ENCODE measurements at regions not wholly inside any gene's neighbourhood (a gene's known extent, or its start where the extent isn't known, plus 50 kb on each side); places are given as distances from the start of the nearest gene placed in this dataset.

DNA sequence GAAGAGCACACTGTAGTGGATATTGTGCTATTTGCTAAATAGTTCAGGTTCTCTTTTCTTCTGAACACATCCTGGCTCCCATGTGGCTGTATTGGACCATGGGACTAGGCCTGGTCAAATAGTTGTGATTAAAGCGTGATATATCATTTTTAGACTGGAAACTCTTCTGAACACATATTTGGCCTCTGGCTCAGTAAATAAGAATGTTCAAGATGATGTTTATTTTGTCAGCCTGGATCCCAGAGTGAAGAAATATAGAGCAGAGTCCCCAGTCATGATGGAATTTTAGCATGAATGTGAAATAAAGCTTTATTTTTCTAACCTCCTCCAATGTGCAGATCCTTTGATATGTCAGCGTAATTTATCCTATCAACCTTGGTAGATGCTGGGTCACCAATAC lies 542.6 kb downstream of the ADGRL2 start:
- no peak overlapping the region for H3K14ac ChIP-seq (ENCODE audit: low read length)
- H3K79me1 ChIP-seq (ENCODE audit: low read length): no peaks in the 10 kb centered on the region
- H2BK120ac ChIP-seq (ENCODE audit: insufficient read depth, low read length, poor library complexity): no peak overlapping the region
- no peak overlapping the region for H2AK5ac ChIP-seq (ENCODE audit: low read length)
- no peak overlapping the region for H4K12ac ChIP-seq (ENCODE audit: low read depth, low read length)
- no peak overlapping the region for H3K4me2 ChIP-seq (ENCODE audit: low read length)
- no peak overlapping the region for H3K27ac ChIP-seq (ENCODE audit: low read depth, low read length)
- H3K4ac ChIP-seq (ENCODE audit: low read depth, low read length): no peak overlapping the region
- H2BK5ac ChIP-seq (ENCODE audit: low read depth, low read length, poor library complexity): no peak overlapping the region
- no peak overlapping the region for H3K18ac ChIP-seq (ENCODE audit: low read length)
- H4K8ac ChIP-seq (ENCODE audit: low read depth, low read length): no peak overlapping the region
- no peak overlapping the region for H2AFZ ChIP-seq (ENCODE audit: insufficient read depth, low read length, poor library complexity)
- H3K27me3 ChIP-seq (ENCODE audit: insufficient read depth, low read length): no peaks in the 10 kb centered on the region
- no peaks in the 10 kb centered on the region for H3K9me3 ChIP-seq (ENCODE audit: insufficient read depth, low read depth, low read length)
- no CpG with 5 or more reads among the region's 2 CpGs for WGBS (ENCODE audit: extremely low coverage, insufficient coverage, insufficient read length)
- no peak overlapping the region for H2BK12ac ChIP-seq (ENCODE audit: low read length)
- H3K36me3 ChIP-seq (ENCODE audit: control insufficient read depth in 1 of 2, insufficient read depth in 2 of 2, low read length in 2 of 2): no peaks in the 10 kb centered on the region
- H3K9ac ChIP-seq (ENCODE audit: low read length): no peak overlapping the region
- H3K79me2 ChIP-seq (ENCODE audit: control insufficient read depth, insufficient read depth, low read length, poor library complexity): no peaks in the 10 kb centered on the region
- H3K4me3 ChIP-seq (ENCODE audit: low read depth, low read length): no peak overlapping the region
- H4K91ac ChIP-seq (ENCODE audit: low read depth, low read length): no peak overlapping the region
- H3K23ac ChIP-seq (ENCODE audit: low read length): no peak overlapping the region
- no peaks in the 10 kb centered on the region for H3K4me1 ChIP-seq (ENCODE audit: control insufficient read depth in 1 of 2, insufficient read depth in 2 of 2, low read length in 2 of 2)
- DNase-seq: no peak

DNA sequence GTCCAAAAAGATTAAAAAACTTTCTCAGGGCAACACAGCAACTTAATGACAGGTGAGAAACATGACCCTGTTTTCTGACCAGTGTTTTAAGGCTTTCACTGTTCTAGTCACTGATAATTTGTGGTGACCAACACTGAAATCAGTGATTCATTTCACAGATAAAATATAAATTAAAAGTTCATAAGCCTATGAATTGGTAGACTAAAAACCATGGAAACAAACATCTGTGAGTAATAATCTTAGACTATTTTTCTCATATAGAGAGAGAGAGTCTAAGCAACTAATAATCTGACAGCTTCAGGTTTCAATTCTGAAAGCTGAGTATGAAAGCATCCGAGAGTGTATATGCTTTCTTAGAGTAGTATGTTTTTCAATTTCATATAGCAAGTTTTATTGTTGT lies 536.9 kb downstream of the ADGRL2 start:
- Histone ChIP-seq H3K79me2 (ENCODE audit: control insufficient read depth, insufficient read depth, low read length, poor library complexity) (no peaks in the 10 kb centered on the region), H2BK120ac (ENCODE audit: insufficient read depth, low read length, poor library complexity) (no peak overlapping the region)
- no CpG with 5 or more reads among the region's 1 CpG for WGBS (ENCODE audit: extremely low coverage, insufficient coverage, insufficient read length)

DNA sequence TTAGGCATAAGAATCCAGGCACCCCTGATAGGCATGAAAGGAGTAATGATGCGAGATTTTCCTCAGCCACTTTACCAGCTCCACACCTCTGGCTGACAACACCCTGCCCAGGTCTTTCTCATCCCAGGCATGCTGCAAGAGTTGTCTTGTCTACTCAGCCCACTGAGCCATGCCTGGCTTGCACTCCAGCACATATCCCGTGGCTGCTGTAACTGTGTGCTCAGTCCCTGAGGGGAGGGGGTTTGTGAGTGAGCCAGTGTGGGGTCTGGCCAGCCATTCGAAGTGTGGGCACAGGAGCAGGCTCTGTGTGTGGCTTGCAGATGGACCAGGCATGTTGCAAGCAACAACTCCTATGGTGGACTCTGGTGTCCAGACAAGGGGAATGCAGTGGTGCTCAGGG lies 529.6 kb downstream of the ADGRL2 start:
- DNase-seq: no peak
- no CpG with 5 or more reads among the region's 3 CpGs for WGBS (ENCODE audit: extremely low coverage, insufficient coverage, insufficient read length)
- H3K4me3 ChIP-seq (ENCODE audit: low read depth, low read length): peak overlapping the region; percentile 24

More for the DNA sequence above, 536.9 kb downstream of the ADGRL2 start:
- H2BK5ac ChIP-seq (ENCODE audit: low read depth, low read length, poor library complexity): no peak overlapping the region
- no peak overlapping the region for H3K4me3 ChIP-seq (ENCODE audit: low read depth, low read length)
- no peak overlapping the region for H3K27ac ChIP-seq (ENCODE audit: low read depth, low read length)
- no peak overlapping the region for H3K14ac ChIP-seq (ENCODE audit: low read length)
- H3K9ac ChIP-seq (ENCODE audit: low read length): no peak overlapping the region
- H3K18ac ChIP-seq (ENCODE audit: low read length): no peak overlapping the region
- H3K4me1 ChIP-seq (ENCODE audit: control insufficient read depth in 1 of 2, insufficient read depth in 2 of 2, low read length in 2 of 2): no peaks in the 10 kb centered on the region
- H3K9me3 ChIP-seq (ENCODE audit: insufficient read depth, low read depth, low read length): no peaks in the 10 kb centered on the region
- no peaks in the 10 kb centered on the region for H3K36me3 ChIP-seq (ENCODE audit: control insufficient read depth in 1 of 2, insufficient read depth in 2 of 2, low read length in 2 of 2)
- no peak overlapping the region for H2AFZ ChIP-seq (ENCODE audit: insufficient read depth, low read length, poor library complexity)
- H4K91ac ChIP-seq (ENCODE audit: low read depth, low read length): no peak overlapping the region
- no peak overlapping the region for H2BK12ac ChIP-seq (ENCODE audit: low read length)
- H2AK5ac ChIP-seq (ENCODE audit: low read length): no peak overlapping the region
- no peak overlapping the region for H4K12ac ChIP-seq (ENCODE audit: low read depth, low read length)
- no peak overlapping the region for H4K8ac ChIP-seq (ENCODE audit: low read depth, low read length)
- H3K79me1 ChIP-seq (ENCODE audit: low read length): no peaks in the 10 kb centered on the region
- no peak for DNase-seq
- H3K23ac ChIP-seq (ENCODE audit: low read length): no peak overlapping the region
- H3K4me2 ChIP-seq (ENCODE audit: low read length): no peak overlapping the region
- no peak overlapping the region for H3K4ac ChIP-seq (ENCODE audit: low read depth, low read length)
- H3K27me3 ChIP-seq (ENCODE audit: insufficient read depth, low read length): no peaks in the 10 kb centered on the region

DNA sequence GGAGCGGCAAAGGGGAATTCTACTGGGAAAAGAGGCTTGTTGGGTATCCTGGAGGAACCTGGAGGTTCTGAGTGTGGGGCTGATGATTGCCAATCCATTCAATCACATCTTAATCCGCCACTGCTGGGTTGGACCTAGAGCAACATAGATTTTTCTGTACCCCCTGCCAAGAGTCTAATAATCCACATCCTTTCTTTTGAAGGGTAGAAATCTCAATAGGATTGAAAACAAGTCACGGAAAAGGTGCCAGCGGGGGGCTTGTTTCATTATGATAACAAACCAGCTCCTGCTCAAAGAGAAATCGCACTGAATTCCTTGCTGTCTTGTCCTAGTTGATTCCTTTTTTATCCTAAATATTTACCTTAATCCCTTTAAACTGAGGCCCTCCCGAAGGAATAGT lies 528.5 kb downstream of the ADGRL2 start:
- Histone ChIP-seq H4K91ac (ENCODE audit: low read depth, low read length) (no peak overlapping the region), H3K14ac (ENCODE audit: low read length) (no peak overlapping the region), H2BK12ac (ENCODE audit: low read length) (peak overlapping the region; percentile 49), H3K4me2 (ENCODE audit: low read length) (no peak overlapping the region), H3K79me1 (ENCODE audit: low read length) (no peaks in the 10 kb centered on the region), H3K79me2 (ENCODE audit: control insufficient read depth, insufficient read depth, low read length, poor library complexity) (no peaks in the 10 kb centered on the region), H2AFZ (ENCODE audit: insufficient read depth, low read length, poor library complexity) (no peak overlapping the region), H2AK5ac (ENCODE audit: low read length) (no peak overlapping the region), H3K18ac (ENCODE audit: low read length) (no peak overlapping the region), H2BK5ac (ENCODE audit: low read depth, low read length, poor library complexity) (no peak overlapping the region), H3K9ac (ENCODE audit: low read length) (no peak overlapping the region), H3K27me3 (ENCODE audit: insufficient read depth, low read length) (no peaks in the 10 kb centered on the region), H3K4me3 (ENCODE audit: low read depth, low read length) (no peak overlapping the region), H3K4ac (ENCODE audit: low read depth, low read length) (no peak overlapping the region), H3K9me3 (ENCODE audit: insufficient read depth, low read depth, low read length) (no peaks in the 10 kb centered on the region), H3K23ac (ENCODE audit: low read length) (no peak overlapping the region), H4K8ac (ENCODE audit: low read depth, low read length) (no peak overlapping the region), H2BK120ac (ENCODE audit: insufficient read depth, low read length, poor library complexity) (peak overlapping the region; percentile 13), H4K12ac (ENCODE audit: low read depth, low read length) (no peak overlapping the region), H3K27ac (ENCODE audit: low read depth, low read length) (no peak overlapping the region), H3K4me1 (ENCODE audit: control insufficient read depth in 1 of 2, insufficient read depth in 2 of 2, low read length in 2 of 2) (peaks cover 4 to 9% of the 10 kb centered on the region in 2 experiments), H3K36me3 (ENCODE audit: control insufficient read depth in 1 of 2, insufficient read depth in 2 of 2, low read length in 2 of 2) (no peaks in the 10 kb centered on the region)
- no peak for DNase-seq
- WGBS (ENCODE audit: extremely low coverage, insufficient coverage, insufficient read length): no CpG with 5 or more reads among the region's 6 CpGs

More for the DNA sequence above, 529.6 kb downstream of the ADGRL2 start:
- H2BK12ac ChIP-seq (ENCODE audit: low read length): peak overlapping the region; percentile 56
- H3K4me2 ChIP-seq (ENCODE audit: low read length): no peak overlapping the region
- no peak overlapping the region for H3K9ac ChIP-seq (ENCODE audit: low read length)
- no peak overlapping the region for H3K23ac ChIP-seq (ENCODE audit: low read length)
- H2AK5ac ChIP-seq (ENCODE audit: low read length): peak overlapping the region; percentile 57
- no peaks in the 10 kb centered on the region for H3K27me3 ChIP-seq (ENCODE audit: insufficient read depth, low read length)
- no peaks in the 10 kb centered on the region for H3K9me3 ChIP-seq (ENCODE audit: insufficient read depth, low read depth, low read length)
- no peaks in the 10 kb centered on the region for H3K36me3 ChIP-seq (ENCODE audit: control insufficient read depth in 1 of 2, insufficient read depth in 2 of 2, low read length in 2 of 2)
- H3K14ac ChIP-seq (ENCODE audit: low read length): peak overlapping the region; percentile 39
- no peak overlapping the region for H4K8ac ChIP-seq (ENCODE audit: low read depth, low read length)
- no peak overlapping the region for H3K4ac ChIP-seq (ENCODE audit: low read depth, low read length)
- H3K27ac ChIP-seq (ENCODE audit: low read depth, low read length): no peak overlapping the region
- no peaks in the 10 kb centered on the region for H3K79me1 ChIP-seq (ENCODE audit: low read length)
- H2BK120ac ChIP-seq (ENCODE audit: insufficient read depth, low read length, poor library complexity): peak overlapping the region; percentile 7
- no peaks in the 10 kb centered on the region for H3K79me2 ChIP-seq (ENCODE audit: control insufficient read depth, insufficient read depth, low read length, poor library complexity)
- H4K91ac ChIP-seq (ENCODE audit: low read depth, low read length): no peak overlapping the region
- no peak overlapping the region for H4K12ac ChIP-seq (ENCODE audit: low read depth, low read length)
- H2BK5ac ChIP-seq (ENCODE audit: low read depth, low read length, poor library complexity): peak overlapping the region; percentile 19
- peak overlapping the region; percentile 10 for H2AFZ ChIP-seq (ENCODE audit: insufficient read depth, low read length, poor library complexity)
- H3K18ac ChIP-seq (ENCODE audit: low read length): peak overlapping the region; percentile 25
- peaks cover 4 to 9% of the 10 kb centered on the region in 2 experiments for H3K4me1 ChIP-seq (ENCODE audit: control insufficient read depth in 1 of 2, insufficient read depth in 2 of 2, low read length in 2 of 2)
